Gastrocnemius medialis (tissue), 4 donors: ENCODE measurements at regions not wholly inside any gene's neighbourhood (a gene's known extent, or its start where the extent isn't known, plus 50 kb on each side); places are given as distances from the start of the nearest gene placed in this dataset.

ENCODE experiments used
- ATAC-seq, 2 donors: fragments of 150-250 bp; one replicate each; pipeline ENCODE4 v1.9.1; 2016
- DNase-seq, 2 donors: peaks; one replicate each; pipeline ENCODE4 v3.0.0-alpha.2; 2019
- H3K27ac ChIP-seq, 4 donors: fragments of 200-600 bp; sonication (generic); 1 replicate in 1 of 4; 2 replicates in 3 of 4; pipeline ENCODE4 v1.5.1; 2016 to 2018; ENCODE audit warnings: mild to moderate bottlenecking in 2 of 4, moderate library complexity in 1 of 4
- H3K27me3 ChIP-seq, 3 donors: fragments of 200-600 bp; sonication (generic) in 2 of 3; 1 replicate in 1 of 3; 2 replicates in 2 of 3; pipeline versions ENCODE4 v1.5.1 to v1.6.0; 2016 to 2019; ENCODE audit warnings: mild to moderate bottlenecking in 1 of 3, moderate library complexity in 1 of 3
- H3K36me3 ChIP-seq, 2 donors: fragments of 200-600 bp; sonication (generic) in 1 of 2; one replicate each; pipeline ENCODE4 v1.5.1; 2017 to 2018
- H3K4me1 ChIP-seq, 2 donors: fragments of 200-600 bp; sonication (generic) in 1 of 2; one replicate each; pipeline ENCODE4 v1.5.1; 2016 to 2017; ENCODE audit warnings: mild to moderate bottlenecking in 2 of 2
- H3K4me3 ChIP-seq, 4 donors: fragments of 200-600 bp; sonication (generic) in 3 of 4; 1 replicate in 1 of 4; 2 replicates in 3 of 4; pipeline ENCODE4 v1.5.1; 2016 to 2019; ENCODE audit warnings: mild to moderate bottlenecking in 2 of 4
- H3K9me3 ChIP-seq, 3 donors: fragments of 200-600 bp; sonication (generic) in 2 of 3; 1 replicate in 1 of 3; 2 replicates in 2 of 3; pipeline ENCODE4 v1.5.1; 2016 to 2019
- CTCF ChIP-seq, 5 experiments: fragments of 450-650 bp in 3 of 5; fragments of 200-600 bp in 2 of 5; sonication (generic) in 2 of 5; IDR thresholded peaks in 4 of 5; conservative IDR thresholded peaks in 1 of 5; 1 replicate in 4 of 5; 2 replicates in 1 of 5; pipeline ENCODE4 v1.5.1; 2016 to 2019; ENCODE audit warnings: antibody characterized with exemption in 5 of 5, mild to moderate bottlenecking in 3 of 5, moderate library complexity in 3 of 5
- POLR2A ChIP-seq, 2 donors: fragments of 450-650 bp; IDR thresholded peaks; one replicate each; pipeline ENCODE4 v1.6.1; 2017; ENCODE audit warnings: antibody characterized with exemption in 2 of 2, mild to moderate bottlenecking in 2 of 2, moderate library complexity in 2 of 2
- in situ Hi-C, 4 donors: fragments of 200-750 bp; cut with MboI; loops; one replicate each; pipeline versions ENCODE4 v1.15.0 to v1.8.0; 2017; ENCODE audit warnings: low sequenced_read_pairs in 4 of 4
- intact Hi-C: fragments of 100-400 bp; cut with DNase I; formaldehyde crosslinking; loops from one replicate; pipeline ENCODE4 v1.15.1; 2023; ENCODE audit warnings: low total_unique reads

- Histone ChIP-seq H3K4me1 (no peaks in the 10 kb centered on the region), H3K27me3 (no peaks in the 10 kb centered on the region), H3K9me3 (no peaks in the 10 kb centered on the region), H3K4me3 (no peak overlapping the region), H3K36me3 (no peaks in the 10 kb centered on the region), H3K27ac (no peak overlapping the region)
- TF ChIP-seq CTCF (IDR thresholded peaks at IDR 0.05 in 4 of 5, conservative IDR thresholded peaks at IDR 0.05 in 1 of 5) (no peak), POLR2A (IDR thresholded peaks at IDR 0.05) (no peak)
- intact Hi-C loops = no loop called here
- no peak for ATAC-seq
- DNase-seq = no peak
- in situ Hi-C loops = no loop called here
These were observed 83.6 kb upstream of the ABI1 start for GRCh38 chr10:26944261-26944882.

GRCh38 chr10:26939962-26940354, 79.2 kb upstream of the ABI1 start:
- no peak for TF ChIP-seq POLR2A (IDR thresholded peaks at IDR 0.05)
- TF ChIP-seq CTCF (IDR thresholded peaks at IDR 0.05 in 4 of 5, conservative IDR thresholded peaks at IDR 0.05 in 1 of 5) = no peak
- H3K27me3 ChIP-seq = no peaks in the 10 kb centered on the region
- DNase-seq (no peak), ATAC-seq (no peak)
- in situ Hi-C loops = no loop called here
- no peaks in the 10 kb centered on the region for H3K4me1 ChIP-seq
- intact Hi-C loops = no loop called here
- no peaks in the 10 kb centered on the region for H3K9me3 ChIP-seq
- no peaks in the 10 kb centered on the region for H3K36me3 ChIP-seq
- peak overlapping the region in 1 of 4 donors; percentile 66 for H3K27ac ChIP-seq
- H3K4me3 ChIP-seq = no peak overlapping the region

- no peaks in the 10 kb centered on the region for H3K27me3 ChIP-seq
- ATAC-seq (peak in 1 of 2 donors; percentile 78), DNase-seq (peak in 1 of 2 donors; percentile 43)
- H3K9me3 ChIP-seq = no peaks in the 10 kb centered on the region
- in situ Hi-C loops (no loop called here), intact Hi-C loops (no loop called here)
- peak overlapping the region in 1 of 4 donors; percentile 66 for H3K27ac ChIP-seq
- H3K4me1 ChIP-seq = no peaks in the 10 kb centered on the region
- no peaks in the 10 kb centered on the region for H3K36me3 ChIP-seq
- H3K4me3 ChIP-seq = no peak overlapping the region
- TF ChIP-seq CTCF (IDR thresholded peaks at IDR 0.05 in 4 of 5, conservative IDR thresholded peaks at IDR 0.05 in 1 of 5) (no peak), POLR2A (IDR thresholded peaks at IDR 0.05) (no peak)
These were observed 78.7 kb upstream of the ABI1 start for GRCh38 chr10:26939290-26939961.

GRCh38 chr10:26938578-26938977, 77.8 kb upstream of the ABI1 start:
- H3K36me3 ChIP-seq = no peaks in the 10 kb centered on the region
- no peak overlapping the region for H3K4me3 ChIP-seq
- H3K27ac ChIP-seq = peak overlapping the region in 1 of 4 donors; percentile 66
- no peak for ATAC-seq
- in situ Hi-C loops = no loop called here
- H3K9me3 ChIP-seq = no peaks in the 10 kb centered on the region
- H3K27me3 ChIP-seq = no peaks in the 10 kb centered on the region
- DNase-seq = no peak
- no peak for TF ChIP-seq POLR2A (IDR thresholded peaks at IDR 0.05)
- TF ChIP-seq CTCF (IDR thresholded peaks at IDR 0.05 in 4 of 5, conservative IDR thresholded peaks at IDR 0.05 in 1 of 5) = no peak
- intact Hi-C loops = no loop called here
- H3K4me1 ChIP-seq = no peaks in the 10 kb centered on the region
